Panc1 (cell line): ENCODE measurements at regions not wholly inside any gene's neighbourhood (a gene's known extent, or its start where the extent isn't known, plus 50 kb on each side); places are given as distances from the start of the nearest gene placed in this dataset.

ENCODE experiments used
- ATAC-seq: fragments of 200-7000 bp; cut with Tn5 transposase; 2 replicates; pipeline ENCODE4 v1.9.1; 2020; ENCODE audit warnings: mild to moderate bottlenecking, moderate library complexity
- BruUV-seq: library from RNA; stranded (reverse); fragments of 400-500 nt; replicated peaks from 2 replicates; lab custom pipeline; 2021; lab: Mats Ljungman, UMichigan
- CTCF ChIA-PET: fragments of 300-600 bp; sonication (Branson Sonifier 250); formaldehyde crosslinking; loops from one replicate; lab custom pipeline; 2022; ENCODE audit warnings: antibody characterized with exemption; lab: Charles Lee
- POLR2A ChIA-PET: fragments of 300-600 bp; sonication (Branson Sonifier 250); formaldehyde crosslinking; loops from one replicate; lab custom pipeline; 2022; ENCODE audit warnings: antibody characterized with exemption; lab: Charles Lee
- DNase-seq: peaks from one replicate; pipeline ENCODE4 v3.0.0-alpha.2; 2010; ENCODE audit warnings: low read depth, low spot score
- H3K27ac ChIP-seq: 2 replicates; pipeline ENCODE4 v1.5.1; 2011; ENCODE audit warnings: mild to moderate bottlenecking, low read length, inconsistent platforms
- H3K27me3 ChIP-seq: fragments of 200-500 bp; sonication (Bioruptor generic); 2 replicates; pipeline ENCODE4 v1.6.0; 2014; ENCODE audit warnings: low read length, inconsistent platforms; ENCODE audit not compliant: control insufficient read depth, insufficient read depth
- H3K36me3 ChIP-seq: fragments of 200-500 bp; sonication (Bioruptor generic); 2 replicates; pipeline ENCODE4 v1.5.1; 2014; ENCODE audit warnings: inconsistent platforms, mild to moderate bottlenecking, low read length, moderate library complexity; ENCODE audit not compliant: control insufficient read depth, insufficient read depth
- H3K4me1 ChIP-seq: 2 replicates; pipeline ENCODE4 v1.5.1; 2011; ENCODE audit warnings: inconsistent platforms, mild to moderate bottlenecking, low read length, moderate library complexity; ENCODE audit not compliant: control insufficient read depth, insufficient read depth
- H3K4me3 ChIP-seq, 2 experiments: 2 replicates each; pipeline ENCODE4 v1.5.1; 2011 to 2012; ENCODE audit warnings: low read depth in 2 of 2, low read length in 2 of 2, mild to moderate bottlenecking in 2 of 2, inconsistent platforms in 1 of 2, moderate library complexity in 1 of 2
- H3K9me3 ChIP-seq: fragments of 200-500 bp; sonication (Bioruptor generic); 2 replicates; pipeline ENCODE4 v1.5.1; 2014; ENCODE audit warnings: low read depth, mild to moderate bottlenecking, inconsistent platforms, low read length, moderate library complexity; ENCODE audit not compliant: control insufficient read depth, insufficient read depth
- CTCF ChIP-seq: fragments of 450-650 bp; IDR thresholded peaks from 2 replicates; pipeline ENCODE4 v1.5.1; 2017; ENCODE audit warnings: mild to moderate bottlenecking
- POLR2AphosphoS5 ChIP-seq: IDR thresholded peaks from 2 replicates; pipeline ENCODE4 v1.6.1; 2012; ENCODE audit warnings: mild to moderate bottlenecking, low read depth, low read length, moderate library complexity
- REST ChIP-seq, 2 experiments: IDR thresholded peaks; 2 replicates each; pipeline ENCODE4 v1.6.1; 2011 to 2012; ENCODE audit warnings: low read depth in 2 of 2, control low read depth in 1 of 2, low read length in 1 of 2, mild to moderate bottlenecking in 1 of 2, moderate library complexity in 1 of 2; ENCODE audit not compliant: insufficient read depth in 1 of 2
- SIN3A ChIP-seq: IDR thresholded peaks from 2 replicates; pipeline ENCODE4 v1.6.1; 2012; ENCODE audit warnings: low read depth, mild to moderate bottlenecking, low read length, moderate library complexity, borderline replicate concordance; ENCODE audit not compliant: insufficient read depth
- TCF7L2 ChIP-seq: IDR thresholded peaks from 2 replicates; pipeline ENCODE4 v1.6.1; 2011; ENCODE audit warnings: mild to moderate bottlenecking, low read depth, low read length, inconsistent platforms
- in situ Hi-C: cut with HindIII; loops from 2 replicates; pipeline ENCODE4 v1.10.0; 2016; ENCODE audit warnings: low sequenced_read_pairs, low pct_unique_long_range_greater_than_20kb
- intact Hi-C: fragments of 100-400 bp; cut with micrococcal nuclease; formaldehyde crosslinking; loops from one replicate; pipeline ENCODE4 v1.10.0; 2022; ENCODE audit not compliant: unreplicated experiment

GRCh38 chr14:61930101-61930857 is 168.1 kb downstream of the SNAPC1 start:
- Histone ChIP-seq H3K27ac (no peak overlapping the region), H3K27me3 (no peaks in the 10 kb centered on the region), H3K4me1 (no peaks in the 10 kb centered on the region), H3K4me3 (no peak overlapping the region), H3K9me3 (no peaks in the 10 kb centered on the region), H3K36me3 (no peaks in the 10 kb centered on the region)
- ChIA-PET POLR2A (no interaction called here), CTCF (no interaction called here)
- BruUV-seq = no TSS peak
- intact Hi-C loops (no loop called here), in situ Hi-C loops (no loop called here)
- TF ChIP-seq POLR2AphosphoS5 (no peak), SIN3A (no peak), CTCF (no peak), REST (IDR thresholded peaks at IDR 0.05; ENCODE audit: insufficient read depth in 1 of 2, low read depth in 2 of 2, low read length in 1 of 2) (no peak), TCF7L2 (no peak)
- ATAC-seq (no peak), DNase-seq (no peak)

GRCh38 chr14:61932974-61933373 is 170.8 kb downstream of the SNAPC1 start:
- Histone ChIP-seq H3K9me3 (no peaks in the 10 kb centered on the region), H3K27ac (no peak overlapping the region), H3K27me3 (no peaks in the 10 kb centered on the region), H3K36me3 (no peaks in the 10 kb centered on the region), H3K4me3 (no peak overlapping the region), H3K4me1 (no peaks in the 10 kb centered on the region)
- ChIA-PET CTCF (no interaction called here), POLR2A (no interaction called here)
- ATAC-seq (no peak), DNase-seq (no peak)
- intact Hi-C loops = no loop called here
- in situ Hi-C loops = no loop called here
- no TSS peak for BruUV-seq
- no peak for TF ChIP-seq SIN3A
- TF ChIP-seq REST (IDR thresholded peaks at IDR 0.05; ENCODE audit: insufficient read depth in 1 of 2, low read depth in 2 of 2, low read length in 1 of 2) = no peak
- TF ChIP-seq CTCF = no peak
- TF ChIP-seq TCF7L2 = no peak
- no peak for TF ChIP-seq POLR2AphosphoS5
